Panc1 (cell line): ENCODE measurements at regions not wholly inside any gene's neighbourhood (a gene's known extent, or its start where the extent isn't known, plus 50 kb on each side); places are given as distances from the start of the nearest gene placed in this dataset.

Source experiments
- ATAC-seq: fragments of 200-7000 bp; cut with Tn5 transposase; 2 replicates; pipeline ENCODE4 v1.9.1; 2020; ENCODE audit warnings: mild to moderate bottlenecking, moderate library complexity
- BruUV-seq: library from RNA; stranded (reverse); fragments of 400-500 nt; replicated peaks from 2 replicates; lab custom pipeline; 2021; lab: Mats Ljungman, UMichigan
- CTCF ChIA-PET: fragments of 300-600 bp; sonication (Branson Sonifier 250); formaldehyde crosslinking; loops from one replicate; lab custom pipeline; 2022; ENCODE audit warnings: antibody characterized with exemption; lab: Charles Lee
- POLR2A ChIA-PET: fragments of 300-600 bp; sonication (Branson Sonifier 250); formaldehyde crosslinking; loops from one replicate; lab custom pipeline; 2022; ENCODE audit warnings: antibody characterized with exemption; lab: Charles Lee
- DNase-seq: peaks from one replicate; pipeline ENCODE4 v3.0.0-alpha.2; 2010; ENCODE audit warnings: low read depth, low spot score
- H3K27ac ChIP-seq: 2 replicates; pipeline ENCODE4 v1.5.1; 2011; ENCODE audit warnings: mild to moderate bottlenecking, low read length, inconsistent platforms
- H3K27me3 ChIP-seq: fragments of 200-500 bp; sonication (Bioruptor generic); 2 replicates; pipeline ENCODE4 v1.6.0; 2014; ENCODE audit warnings: low read length, inconsistent platforms; ENCODE audit not compliant: control insufficient read depth, insufficient read depth
- H3K36me3 ChIP-seq: fragments of 200-500 bp; sonication (Bioruptor generic); 2 replicates; pipeline ENCODE4 v1.5.1; 2014; ENCODE audit warnings: inconsistent platforms, mild to moderate bottlenecking, low read length, moderate library complexity; ENCODE audit not compliant: control insufficient read depth, insufficient read depth
- H3K4me1 ChIP-seq: 2 replicates; pipeline ENCODE4 v1.5.1; 2011; ENCODE audit warnings: inconsistent platforms, mild to moderate bottlenecking, low read length, moderate library complexity; ENCODE audit not compliant: control insufficient read depth, insufficient read depth
- H3K4me3 ChIP-seq, 2 experiments: 2 replicates each; pipeline ENCODE4 v1.5.1; 2011 to 2012; ENCODE audit warnings: low read depth in 2 of 2, low read length in 2 of 2, mild to moderate bottlenecking in 2 of 2, inconsistent platforms in 1 of 2, moderate library complexity in 1 of 2
- H3K9me3 ChIP-seq: fragments of 200-500 bp; sonication (Bioruptor generic); 2 replicates; pipeline ENCODE4 v1.5.1; 2014; ENCODE audit warnings: low read depth, mild to moderate bottlenecking, inconsistent platforms, low read length, moderate library complexity; ENCODE audit not compliant: control insufficient read depth, insufficient read depth
- POLR2AphosphoS5 ChIP-seq: IDR thresholded peaks from 2 replicates; pipeline ENCODE4 v1.6.1; 2012; ENCODE audit warnings: mild to moderate bottlenecking, low read depth, low read length, moderate library complexity
- SIN3A ChIP-seq: IDR thresholded peaks from 2 replicates; pipeline ENCODE4 v1.6.1; 2012; ENCODE audit warnings: low read depth, mild to moderate bottlenecking, low read length, moderate library complexity, borderline replicate concordance; ENCODE audit not compliant: insufficient read depth
- TCF7L2 ChIP-seq: IDR thresholded peaks from 2 replicates; pipeline ENCODE4 v1.6.1; 2011; ENCODE audit warnings: mild to moderate bottlenecking, low read depth, low read length, inconsistent platforms
- in situ Hi-C: cut with HindIII; loops from 2 replicates; pipeline ENCODE4 v1.10.0; 2016; ENCODE audit warnings: low sequenced_read_pairs, low pct_unique_long_range_greater_than_20kb
- intact Hi-C: fragments of 100-400 bp; cut with micrococcal nuclease; formaldehyde crosslinking; loops from one replicate; pipeline ENCODE4 v1.10.0; 2022; ENCODE audit not compliant: unreplicated experiment
- TF ChIP-seq, protein P1 (sequence below): fragments of 450-650 bp; IDR thresholded peaks from 2 replicates; pipeline ENCODE4 v1.5.1; 2017; ENCODE audit warnings: mild to moderate bottlenecking
- TF ChIP-seq, protein P2 (sequence below), 2 experiments: IDR thresholded peaks; 2 replicates each; pipeline ENCODE4 v1.6.1; 2011 to 2012; ENCODE audit warnings: low read depth in 2 of 2, control low read depth in 1 of 2, low read length in 1 of 2, mild to moderate bottlenecking in 1 of 2, moderate library complexity in 1 of 2; ENCODE audit not compliant: insufficient read depth in 1 of 2

DNA sequence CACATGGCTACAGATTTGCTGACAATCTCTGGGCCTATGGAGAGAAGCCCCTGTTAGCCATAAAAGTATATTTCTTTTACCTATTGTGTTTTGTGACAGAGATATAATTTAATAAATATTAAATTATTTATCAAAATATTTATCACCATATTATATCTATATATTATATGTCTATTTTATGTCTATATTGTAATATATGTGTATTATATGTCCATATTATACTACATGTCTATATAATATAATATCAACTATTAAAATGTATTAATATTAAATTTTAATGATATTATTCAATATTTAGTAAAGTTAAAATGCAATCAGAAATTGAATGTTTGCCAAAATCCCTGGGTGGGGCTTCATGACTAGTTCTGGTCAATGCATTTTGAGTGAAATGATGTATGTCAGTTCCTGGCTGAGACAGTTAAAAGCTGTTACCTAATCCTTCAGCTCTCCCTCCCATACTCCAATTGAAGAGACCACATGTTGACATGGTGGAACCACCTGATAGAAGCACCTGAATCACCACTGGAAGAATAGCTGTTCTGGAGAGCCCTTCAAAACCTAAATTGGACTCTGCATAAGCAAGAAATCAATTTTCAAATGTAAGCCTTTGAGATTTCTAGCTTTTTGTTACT, 357.3 kb upstream of the DDHD1 start:
- in situ Hi-C loops, result no loop called here
- DNase-seq (no peak), ATAC-seq (no peak)
- CTCF ChIA-PET, result no interaction called here
- Histone ChIP-seq H3K9me3 (no peaks in the 10 kb centered on the region), H3K4me3 (no peak overlapping the region), H3K27ac (no peak overlapping the region), H3K27me3 (no peaks in the 10 kb centered on the region), H3K4me1 (no peaks in the 10 kb centered on the region), H3K36me3 (no peaks in the 10 kb centered on the region)
- TF ChIP-seq, protein P1, sequence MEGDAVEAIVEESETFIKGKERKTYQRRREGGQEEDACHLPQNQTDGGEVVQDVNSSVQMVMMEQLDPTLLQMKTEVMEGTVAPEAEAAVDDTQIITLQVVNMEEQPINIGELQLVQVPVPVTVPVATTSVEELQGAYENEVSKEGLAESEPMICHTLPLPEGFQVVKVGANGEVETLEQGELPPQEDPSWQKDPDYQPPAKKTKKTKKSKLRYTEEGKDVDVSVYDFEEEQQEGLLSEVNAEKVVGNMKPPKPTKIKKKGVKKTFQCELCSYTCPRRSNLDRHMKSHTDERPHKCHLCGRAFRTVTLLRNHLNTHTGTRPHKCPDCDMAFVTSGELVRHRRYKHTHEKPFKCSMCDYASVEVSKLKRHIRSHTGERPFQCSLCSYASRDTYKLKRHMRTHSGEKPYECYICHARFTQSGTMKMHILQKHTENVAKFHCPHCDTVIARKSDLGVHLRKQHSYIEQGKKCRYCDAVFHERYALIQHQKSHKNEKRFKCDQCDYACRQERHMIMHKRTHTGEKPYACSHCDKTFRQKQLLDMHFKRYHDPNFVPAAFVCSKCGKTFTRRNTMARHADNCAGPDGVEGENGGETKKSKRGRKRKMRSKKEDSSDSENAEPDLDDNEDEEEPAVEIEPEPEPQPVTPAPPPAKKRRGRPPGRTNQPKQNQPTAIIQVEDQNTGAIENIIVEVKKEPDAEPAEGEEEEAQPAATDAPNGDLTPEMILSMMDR, result no peak
- BruUV-seq, result no TSS peak
- POLR2A ChIA-PET, result no interaction called here
- intact Hi-C loops, result no loop called here

DNA sequence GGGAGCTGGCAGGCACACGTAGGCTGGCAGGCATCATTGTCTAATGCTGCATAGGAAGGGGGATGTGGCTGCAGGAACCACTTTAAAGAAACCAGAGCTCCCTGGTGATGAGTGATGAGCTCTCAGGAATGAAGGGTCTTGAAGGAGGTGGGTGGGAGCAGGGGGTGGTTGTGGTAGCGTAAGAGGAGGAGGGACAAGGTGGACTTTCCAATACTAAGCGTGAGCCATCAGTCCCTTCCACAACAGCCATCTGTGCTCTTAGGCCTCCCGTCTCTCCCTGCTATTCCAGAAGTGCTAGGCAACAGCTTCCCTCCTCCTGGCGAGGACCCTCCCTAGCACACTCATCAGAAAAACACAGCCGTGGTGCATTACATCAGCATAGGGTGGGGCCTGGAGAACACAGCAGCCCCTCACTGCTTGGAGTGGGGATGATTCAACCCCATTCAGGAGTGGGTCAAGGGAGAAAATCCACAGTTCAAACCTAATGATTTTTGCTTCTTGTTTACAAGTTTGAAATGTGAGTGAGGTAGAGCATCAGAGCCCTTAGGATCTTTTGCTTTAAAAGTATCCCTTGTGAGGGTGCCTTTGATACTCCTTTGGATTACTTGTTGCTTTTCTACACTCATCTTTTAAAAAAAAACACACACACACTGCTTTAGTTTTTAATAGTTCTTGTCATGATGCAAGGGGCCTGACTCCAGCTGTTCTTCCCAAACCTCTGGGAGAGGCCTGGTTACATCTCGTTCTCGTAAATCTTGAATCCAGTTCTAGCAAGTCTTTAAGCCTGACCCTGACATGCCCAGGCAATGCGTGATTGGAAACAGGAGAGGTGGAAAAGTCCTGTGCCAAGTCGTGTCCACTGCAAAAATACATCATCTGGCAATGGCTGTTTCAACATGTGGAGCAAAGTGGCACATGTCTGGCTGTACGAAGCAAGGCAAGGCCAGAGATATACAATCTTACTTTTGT, 356.4 kb upstream of the DDHD1 start:
- H3K27ac ChIP-seq, result no peak overlapping the region

More for the DNA sequence above, 356.4 kb upstream of the DDHD1 start:
- BruUV-seq, result no TSS peak
- POLR2A ChIA-PET, result no interaction called here
- no peak for DNase-seq
- Histone ChIP-seq H3K36me3 (no peaks in the 10 kb centered on the region), H3K4me3 (no peak overlapping the region), H3K9me3 (no peaks in the 10 kb centered on the region), H3K27me3 (no peaks in the 10 kb centered on the region), H3K4me1 (no peaks in the 10 kb centered on the region)
- CTCF ChIA-PET, result no interaction called here
- in situ Hi-C loops (no loop called here), intact Hi-C loops (no loop called here)
- no peak for TF ChIP-seq TCF7L2
- no peak for TF ChIP-seq POLR2AphosphoS5
- TF ChIP-seq SIN3A, result no peak
- TF ChIP-seq, protein P2, sequence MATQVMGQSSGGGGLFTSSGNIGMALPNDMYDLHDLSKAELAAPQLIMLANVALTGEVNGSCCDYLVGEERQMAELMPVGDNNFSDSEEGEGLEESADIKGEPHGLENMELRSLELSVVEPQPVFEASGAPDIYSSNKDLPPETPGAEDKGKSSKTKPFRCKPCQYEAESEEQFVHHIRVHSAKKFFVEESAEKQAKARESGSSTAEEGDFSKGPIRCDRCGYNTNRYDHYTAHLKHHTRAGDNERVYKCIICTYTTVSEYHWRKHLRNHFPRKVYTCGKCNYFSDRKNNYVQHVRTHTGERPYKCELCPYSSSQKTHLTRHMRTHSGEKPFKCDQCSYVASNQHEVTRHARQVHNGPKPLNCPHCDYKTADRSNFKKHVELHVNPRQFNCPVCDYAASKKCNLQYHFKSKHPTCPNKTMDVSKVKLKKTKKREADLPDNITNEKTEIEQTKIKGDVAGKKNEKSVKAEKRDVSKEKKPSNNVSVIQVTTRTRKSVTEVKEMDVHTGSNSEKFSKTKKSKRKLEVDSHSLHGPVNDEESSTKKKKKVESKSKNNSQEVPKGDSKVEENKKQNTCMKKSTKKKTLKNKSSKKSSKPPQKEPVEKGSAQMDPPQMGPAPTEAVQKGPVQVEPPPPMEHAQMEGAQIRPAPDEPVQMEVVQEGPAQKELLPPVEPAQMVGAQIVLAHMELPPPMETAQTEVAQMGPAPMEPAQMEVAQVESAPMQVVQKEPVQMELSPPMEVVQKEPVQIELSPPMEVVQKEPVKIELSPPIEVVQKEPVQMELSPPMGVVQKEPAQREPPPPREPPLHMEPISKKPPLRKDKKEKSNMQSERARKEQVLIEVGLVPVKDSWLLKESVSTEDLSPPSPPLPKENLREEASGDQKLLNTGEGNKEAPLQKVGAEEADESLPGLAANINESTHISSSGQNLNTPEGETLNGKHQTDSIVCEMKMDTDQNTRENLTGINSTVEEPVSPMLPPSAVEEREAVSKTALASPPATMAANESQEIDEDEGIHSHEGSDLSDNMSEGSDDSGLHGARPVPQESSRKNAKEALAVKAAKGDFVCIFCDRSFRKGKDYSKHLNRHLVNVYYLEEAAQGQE (IDR thresholded peaks at IDR 0.05; ENCODE audit: insufficient read depth in 1 of 2, low read depth in 2 of 2, low read length in 1 of 2), result no peak
- TF ChIP-seq, protein P1, result no peak
- no peak for ATAC-seq
